UCSD-AML1 (cell line): ENCODE measurements at regions not wholly inside any gene's neighbourhood (a gene's known extent, or its start where the extent isn't known, plus 50 kb on each side); places are given as distances from the start of the nearest gene placed in this dataset.
"Not testable (repeated sequence)": the region's sequence is repeated elsewhere in the genome, so short reads cannot be mapped to it uniquely, and the experiment has no call there.

ENCODE experiments used
- DNase-seq: peaks from one replicate; lab custom pipeline; 2025; ENCODE audit not compliant: unreplicated experiment; lab: John Stamatoyannopoulos, UW

DNA sequence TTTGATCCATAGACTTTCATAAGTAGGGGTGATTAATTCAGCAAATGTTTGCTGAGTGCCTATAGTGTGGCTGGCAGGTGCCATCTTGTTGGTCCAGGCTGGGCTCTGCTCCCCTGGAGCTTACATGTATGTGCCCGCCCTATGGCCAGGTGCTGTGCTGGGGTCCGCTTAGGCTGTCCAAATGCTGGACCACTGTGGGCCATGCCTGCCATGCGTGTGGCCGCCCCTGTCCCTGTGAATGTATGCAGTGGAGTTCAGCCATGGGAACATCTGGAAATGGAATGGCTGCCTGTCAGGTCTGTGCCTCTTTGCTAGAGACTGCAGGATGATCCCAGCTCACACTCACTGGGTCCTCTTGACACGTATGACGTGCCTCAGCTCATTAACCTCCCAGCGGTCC, 594.6 kb downstream of the TBC1D22A start:
- DNase-seq: no peak

DNA sequence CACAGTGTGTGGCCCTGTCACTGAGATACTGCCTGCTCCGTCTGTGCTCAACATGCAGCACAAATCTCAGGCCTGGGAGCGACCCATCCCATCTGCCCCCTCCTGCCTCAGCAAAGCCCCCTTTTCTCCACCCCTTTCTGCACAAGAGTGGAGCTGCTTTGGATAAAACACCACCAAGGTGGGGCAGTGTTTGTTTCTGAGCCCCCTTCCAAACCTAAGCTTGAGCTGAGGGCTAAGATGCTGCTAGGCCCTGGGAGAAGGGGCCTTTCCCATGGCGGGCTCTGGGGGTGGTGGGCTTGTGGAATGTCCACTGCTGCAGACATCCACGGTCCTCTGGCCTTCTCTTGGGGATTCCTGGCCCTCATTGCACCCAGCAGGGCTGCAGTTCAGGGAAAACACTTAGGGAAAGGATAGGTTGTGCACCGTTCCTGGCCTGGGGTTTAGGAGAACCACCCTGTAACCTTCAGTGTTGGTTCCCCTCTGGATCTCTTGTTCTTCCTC, 594.1 kb downstream of the TBC1D22A start:
- no peak for DNase-seq

DNA sequence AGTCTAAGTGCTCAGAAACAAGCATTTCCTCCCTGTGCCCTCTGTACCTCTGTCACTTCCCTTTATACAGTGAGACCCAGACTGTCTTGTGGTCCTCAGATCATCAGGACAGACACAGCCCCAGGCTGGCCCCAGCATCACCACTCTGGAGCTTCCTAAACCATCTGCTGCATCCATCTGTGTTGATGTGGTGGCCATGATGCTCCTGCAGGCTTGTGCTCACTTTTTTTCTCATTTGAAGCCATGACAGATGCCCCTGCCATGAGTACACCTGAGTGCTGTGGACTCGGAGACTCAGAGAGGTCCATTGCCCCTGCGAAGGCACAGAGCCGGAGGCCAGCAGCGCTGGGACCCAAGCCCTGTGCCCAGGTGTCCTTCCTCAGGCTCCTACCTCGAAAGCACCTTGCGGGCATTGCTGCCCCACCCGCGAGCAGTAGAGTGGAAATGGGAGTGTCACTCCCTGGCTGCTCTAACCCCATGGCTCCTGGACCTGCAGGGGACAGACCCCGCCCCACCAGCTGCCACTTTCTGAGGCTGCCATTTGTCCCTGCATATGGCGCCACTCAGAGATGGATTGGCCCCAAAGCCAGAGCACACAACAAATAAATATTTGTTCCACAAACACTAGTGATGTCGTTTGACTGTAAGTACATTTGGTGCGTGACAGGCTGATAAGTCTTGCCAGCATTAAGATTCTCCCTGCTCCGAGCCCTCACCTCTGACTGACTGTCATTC, 593.5 kb downstream of the TBC1D22A start:
- DNase-seq: no peak

DNA sequence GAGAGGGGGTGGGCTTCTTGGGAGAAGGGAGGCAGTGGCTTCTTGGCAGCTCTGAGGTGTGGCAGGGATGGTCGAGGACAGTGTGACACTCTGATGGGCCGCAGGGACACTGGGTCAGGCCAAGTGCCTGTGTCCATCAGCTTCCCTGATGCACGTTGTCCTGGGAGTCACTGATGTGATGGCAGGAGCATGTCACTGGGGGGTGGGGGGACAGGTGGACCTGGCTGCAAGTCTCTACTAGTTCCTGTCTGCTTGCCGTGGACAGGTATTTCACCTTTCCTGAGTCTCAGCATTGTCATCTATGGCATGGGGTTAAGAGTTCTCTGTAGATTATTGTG, 592.9 kb downstream of the TBC1D22A start:
- no peak for DNase-seq

DNA sequence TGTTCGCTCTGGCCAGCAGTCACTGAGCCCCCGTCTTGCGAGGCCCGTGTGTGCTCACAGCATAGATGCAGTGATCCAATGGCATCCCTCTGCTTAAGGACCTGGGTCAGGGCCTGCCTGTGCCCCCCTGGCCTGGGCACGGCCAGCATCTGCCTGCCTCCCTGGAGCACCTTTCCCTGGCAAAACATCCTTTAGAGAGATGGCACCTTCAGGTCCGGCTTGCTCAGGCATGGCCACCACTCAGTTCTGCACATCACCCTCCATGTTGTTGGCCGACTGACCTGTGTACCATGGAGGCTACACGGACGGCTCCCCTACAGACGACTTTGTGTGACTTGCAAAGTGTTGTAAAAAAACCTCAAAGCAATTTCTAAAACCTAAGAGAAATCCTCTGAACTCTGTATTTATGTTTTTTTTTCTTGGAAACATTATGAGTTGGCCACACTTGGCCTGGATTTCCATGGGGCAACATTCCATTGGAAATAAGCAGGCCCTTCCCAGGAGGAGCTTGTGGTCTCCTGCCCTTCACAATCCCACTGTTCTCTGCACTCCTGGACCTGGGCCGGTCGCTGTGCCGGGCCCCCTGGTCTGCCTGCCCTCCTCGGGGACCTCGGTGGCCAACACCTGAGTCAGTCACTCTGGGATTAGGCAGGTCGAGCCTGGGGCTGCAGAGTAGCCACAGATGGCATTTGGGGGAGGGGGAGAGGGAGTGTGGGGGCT, 592.4 kb downstream of the TBC1D22A start:
- no peak for DNase-seq

DNA sequence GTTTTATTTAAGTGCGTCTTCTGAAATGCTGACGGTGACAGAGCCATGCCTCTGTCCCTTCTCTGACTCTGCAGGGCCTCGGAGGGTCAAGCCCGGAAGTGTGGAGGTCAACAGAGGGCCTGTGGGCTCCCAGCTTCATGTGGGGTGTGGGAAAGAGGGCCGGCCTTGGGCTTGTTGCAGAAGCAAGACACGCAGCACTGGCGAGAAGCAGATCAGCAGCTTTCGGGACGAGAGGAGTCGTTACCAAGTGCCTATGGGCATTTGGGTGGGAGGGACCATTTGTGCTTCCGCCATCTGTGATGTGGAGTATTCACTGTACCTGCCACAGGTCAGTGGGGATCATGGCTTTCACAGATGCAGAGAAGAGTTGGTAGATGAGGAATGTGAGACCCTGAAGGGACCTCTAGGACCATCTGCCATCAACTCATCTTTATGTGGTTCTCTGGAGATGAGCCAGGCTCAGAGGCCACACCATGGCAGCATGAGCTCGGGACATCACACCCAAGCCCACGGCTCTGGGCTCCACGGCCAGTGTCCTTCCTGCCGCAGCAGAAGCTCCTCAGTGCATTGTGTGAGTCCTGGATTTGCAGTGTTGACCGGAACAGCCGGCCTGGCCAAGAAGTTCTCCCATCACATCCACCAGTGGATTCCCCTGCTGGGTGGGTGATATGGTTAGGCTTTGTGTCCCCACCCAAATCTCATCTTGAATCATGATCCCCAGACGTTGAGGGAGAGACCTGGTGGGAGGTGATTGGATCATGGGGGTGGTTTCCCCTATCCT, 590.7 kb downstream of the TBC1D22A start:
- no peak for DNase-seq

DNA sequence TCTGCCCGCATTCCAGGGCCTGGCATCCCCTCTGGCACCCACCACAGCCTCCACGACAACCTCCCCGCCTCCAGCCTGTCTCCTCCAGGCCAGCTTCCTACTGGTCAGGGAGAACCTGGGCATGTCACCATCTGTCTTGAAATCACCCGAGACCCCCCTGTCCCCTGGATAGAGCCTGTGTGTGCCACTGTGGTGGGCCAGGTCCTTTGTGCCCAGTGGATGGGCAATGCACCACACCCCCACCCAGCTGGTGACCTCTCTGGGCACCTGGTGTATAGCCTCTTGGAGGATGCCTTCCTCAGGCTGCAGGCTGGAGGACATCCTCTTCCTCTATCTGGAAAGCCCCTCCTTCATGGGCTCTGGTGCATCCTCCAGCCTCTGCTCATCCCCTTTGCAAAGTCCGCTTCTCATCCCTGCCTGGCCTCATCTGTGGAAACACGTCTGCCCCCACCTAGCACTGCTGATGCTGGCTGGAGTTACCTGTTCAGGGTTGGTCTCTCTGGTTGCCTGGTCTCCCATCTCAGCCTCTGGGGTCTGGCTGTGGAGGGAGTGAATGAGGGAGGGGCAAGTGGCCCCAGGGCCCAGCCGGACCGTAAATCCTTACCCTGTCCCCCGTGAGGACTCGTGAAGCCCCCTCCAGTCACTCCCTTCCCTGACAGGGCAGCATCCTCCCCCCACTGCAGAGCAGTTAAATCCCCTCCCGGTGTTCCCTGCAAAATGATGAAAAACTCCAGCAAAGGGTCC, 589.6 kb downstream of the TBC1D22A start:
- no peak for DNase-seq

DNA sequence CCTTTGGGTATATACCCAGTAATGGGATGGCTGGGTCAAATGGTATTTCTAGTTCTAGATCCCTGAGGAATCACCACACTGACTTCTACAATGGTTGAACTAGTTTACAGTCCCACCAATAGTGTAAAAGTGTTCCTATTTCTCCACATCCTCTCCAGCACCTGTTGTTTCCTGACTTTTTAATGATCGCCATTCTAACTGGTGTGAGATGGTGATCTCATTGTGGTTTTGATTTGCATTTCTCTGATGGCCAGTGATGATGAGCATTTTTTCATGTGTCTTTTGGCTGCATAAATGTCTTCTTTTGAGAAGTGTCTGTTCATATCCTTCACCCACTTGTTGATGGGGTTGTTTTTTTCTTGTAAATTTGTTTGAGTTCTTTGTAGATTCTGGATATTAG, 583.8 kb downstream of the TBC1D22A start:
- DNase-seq: not testable (repeated sequence)

DNA sequence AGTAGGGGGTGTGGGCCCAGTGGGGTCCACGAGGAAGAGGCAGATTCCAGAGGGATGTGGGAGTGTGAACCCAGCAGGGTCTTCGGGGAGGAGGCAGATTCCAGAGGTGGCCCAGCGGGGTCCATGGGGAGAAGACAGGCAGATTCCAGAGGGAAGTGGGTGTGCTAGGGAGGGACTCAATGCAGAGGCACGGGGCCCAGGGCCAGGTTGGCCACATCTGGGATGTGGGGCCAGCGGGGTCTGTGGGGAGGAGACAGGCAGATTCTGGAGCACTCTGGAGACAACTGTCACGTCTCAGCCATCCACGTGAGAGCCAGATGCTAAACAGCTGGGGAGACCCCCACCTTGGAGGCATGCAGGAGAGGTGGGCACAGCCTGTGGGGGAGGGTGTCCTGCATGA, 582.6 kb downstream of the TBC1D22A start:
- DNase-seq: no peak

DNA sequence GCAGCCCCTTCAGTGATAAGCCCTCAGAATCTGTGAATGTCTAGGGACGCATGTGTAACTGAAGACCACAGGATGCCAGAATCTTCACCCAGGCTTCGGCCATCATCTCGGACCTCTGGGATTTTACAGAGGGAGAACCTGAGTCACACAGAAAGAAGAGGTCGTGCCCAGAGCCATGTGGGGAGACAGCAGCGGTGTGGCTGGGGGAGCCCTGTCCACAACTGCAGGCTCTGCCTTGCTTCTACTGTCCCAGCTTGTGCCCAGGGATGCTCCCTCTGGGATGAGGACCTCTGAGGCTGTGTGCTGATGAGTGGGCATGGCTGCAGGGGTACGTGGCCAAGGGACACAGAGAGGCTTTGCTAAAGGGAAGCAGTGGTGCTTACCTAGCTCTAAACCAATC, 582.0 kb downstream of the TBC1D22A start:
- no peak for DNase-seq

DNA sequence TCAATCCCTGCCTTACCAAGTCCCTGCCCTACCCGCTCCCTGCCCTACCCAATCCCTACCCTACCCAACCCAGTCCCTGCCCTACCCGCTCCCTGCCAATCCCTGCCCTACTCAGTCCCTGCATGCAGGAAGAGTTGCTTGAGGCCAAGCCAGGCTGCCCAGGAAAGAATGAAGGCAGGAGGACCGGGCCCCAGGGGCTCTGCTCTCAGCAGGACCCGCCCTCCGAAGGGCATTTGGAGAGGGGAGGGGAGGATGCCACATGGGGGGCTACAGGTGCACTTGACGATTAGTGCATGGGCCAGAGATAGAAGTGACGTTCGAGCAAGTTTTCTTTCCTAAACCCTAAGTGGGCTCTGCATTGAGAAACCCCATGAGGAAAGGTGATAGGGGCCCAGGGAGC, 581.2 kb downstream of the TBC1D22A start:
- no peak for DNase-seq

DNA sequence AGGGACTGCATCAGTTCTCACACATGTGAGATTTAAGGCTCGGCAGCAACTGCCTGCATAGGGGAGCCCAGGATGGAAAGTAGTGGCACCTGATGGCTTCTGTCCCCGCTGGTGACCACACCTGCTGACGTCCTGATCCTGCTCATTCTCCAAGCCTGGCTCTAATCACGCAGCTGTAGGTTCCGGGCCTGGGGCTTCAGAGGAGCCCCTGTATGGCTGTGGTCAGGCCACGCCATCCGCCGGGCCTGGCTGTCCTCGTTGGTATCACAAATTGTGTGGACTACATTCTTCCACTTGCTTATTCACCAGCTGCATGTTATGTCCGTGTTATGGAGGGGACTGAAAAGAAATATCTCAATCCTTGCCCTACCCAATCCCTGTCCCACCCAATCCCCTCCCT, 580.0 kb downstream of the TBC1D22A start:
- DNase-seq: no peak

DNA sequence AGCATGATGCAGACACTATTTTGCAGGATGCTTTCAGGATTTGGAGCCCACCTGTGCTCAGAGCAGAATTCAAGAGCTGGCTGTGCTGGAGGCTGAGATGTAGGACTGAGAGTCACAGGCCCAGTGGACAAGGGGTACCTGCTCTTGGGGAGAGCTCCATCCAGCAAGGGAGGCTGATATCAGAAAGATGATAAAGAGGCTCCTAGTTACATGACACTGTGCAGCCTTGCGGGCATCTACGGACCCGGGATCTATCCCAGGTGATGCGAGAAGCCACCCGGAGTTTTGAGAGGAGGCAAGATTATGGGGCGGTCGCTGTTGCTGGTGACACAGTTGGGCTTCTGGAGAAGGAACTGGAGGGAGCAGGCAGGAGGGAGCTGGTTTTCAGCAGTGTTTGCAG, 579.0 kb downstream of the TBC1D22A start:
- no peak for DNase-seq

DNA sequence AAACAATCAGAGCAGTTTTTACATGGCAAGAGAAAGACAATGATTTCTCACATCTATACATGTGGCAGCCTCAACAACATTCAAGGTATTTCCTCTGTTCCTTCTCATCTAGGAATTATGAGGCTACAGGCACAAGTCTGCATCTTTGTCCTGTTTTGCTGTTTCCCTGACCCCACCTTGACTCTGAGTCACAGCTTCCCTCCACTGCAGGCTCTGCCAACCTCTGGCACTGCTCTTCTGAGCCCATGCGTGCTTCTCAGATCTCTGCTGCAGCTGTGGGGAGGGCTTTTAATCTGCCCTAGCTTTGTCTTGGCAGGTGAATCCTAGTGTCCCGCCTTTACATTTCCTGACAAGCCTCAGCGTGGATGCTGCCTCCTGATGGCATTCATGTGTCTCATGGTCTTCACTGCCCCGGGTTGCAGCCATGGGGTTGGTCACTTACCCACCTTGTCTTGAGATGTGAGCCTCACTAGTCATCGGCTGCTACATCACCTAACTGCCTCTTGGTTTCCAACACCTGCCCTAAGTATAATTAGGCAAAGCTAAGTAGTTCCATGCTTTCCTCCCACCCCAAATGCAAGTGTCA, 578.5 kb downstream of the TBC1D22A start:
- no peak for DNase-seq

DNA sequence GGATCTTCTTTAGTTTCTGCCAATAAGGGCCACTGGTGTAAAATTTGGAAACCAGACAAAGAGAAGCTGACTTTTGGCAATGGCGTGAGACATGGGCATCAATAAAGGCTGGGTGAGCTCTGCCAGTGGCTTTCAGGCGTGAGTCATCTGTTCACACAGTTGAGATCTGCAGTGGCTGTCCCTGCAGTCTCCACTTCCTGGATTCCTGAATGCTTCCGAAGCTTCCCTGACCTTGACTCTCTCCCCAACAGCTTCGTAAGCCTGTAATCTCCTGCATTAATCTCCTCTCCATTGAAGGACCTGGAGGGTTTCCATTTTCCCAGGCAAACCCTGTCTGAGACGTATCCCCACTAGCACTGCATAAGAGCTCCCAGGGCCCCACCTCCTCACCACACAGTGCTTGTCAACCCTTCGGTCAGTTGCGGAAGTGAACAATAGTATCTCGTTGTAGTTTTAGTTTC, 574.7 kb downstream of the TBC1D22A start:
- peak; percentile 29 for DNase-seq

DNA sequence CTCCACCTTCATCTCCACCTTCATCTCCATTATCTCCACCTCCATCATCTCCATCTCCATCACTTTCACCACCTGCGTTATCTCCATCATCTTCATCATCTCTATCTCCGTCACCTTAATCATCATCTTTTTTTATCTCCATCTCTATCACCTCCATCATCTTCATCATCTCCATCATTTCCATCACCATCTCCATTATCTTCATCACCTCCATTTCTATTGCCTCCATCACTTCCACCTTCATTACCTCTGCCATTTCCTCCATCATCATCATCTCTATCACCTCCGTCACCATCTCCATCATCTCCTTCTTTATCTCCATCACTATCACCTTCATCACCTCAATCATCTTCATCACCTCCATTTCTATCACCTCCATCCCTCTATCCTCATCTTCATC, 573.5 kb downstream of the TBC1D22A start:
- DNase-seq: no peak

DNA sequence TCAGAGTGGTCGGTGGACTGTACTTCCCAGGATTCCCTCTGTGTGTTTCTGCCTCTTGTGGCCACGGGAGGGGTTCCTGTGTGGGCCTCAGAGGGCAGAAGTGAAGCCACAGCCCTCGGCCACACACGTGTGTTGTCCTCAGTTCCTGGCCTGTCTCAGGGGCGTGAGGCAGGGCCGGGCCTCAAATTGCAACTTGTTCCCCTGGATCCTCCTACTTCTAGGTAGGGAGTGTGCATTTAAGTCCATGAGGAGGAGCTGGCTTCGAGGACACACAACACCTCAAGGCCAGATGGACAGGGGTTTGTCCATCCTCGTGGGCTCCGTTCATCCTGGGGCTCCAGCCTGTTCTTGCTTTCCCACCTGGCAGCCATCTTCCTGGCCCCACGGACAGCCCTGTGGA, 573.0 kb downstream of the TBC1D22A start:
- DNase-seq: no peak

DNA sequence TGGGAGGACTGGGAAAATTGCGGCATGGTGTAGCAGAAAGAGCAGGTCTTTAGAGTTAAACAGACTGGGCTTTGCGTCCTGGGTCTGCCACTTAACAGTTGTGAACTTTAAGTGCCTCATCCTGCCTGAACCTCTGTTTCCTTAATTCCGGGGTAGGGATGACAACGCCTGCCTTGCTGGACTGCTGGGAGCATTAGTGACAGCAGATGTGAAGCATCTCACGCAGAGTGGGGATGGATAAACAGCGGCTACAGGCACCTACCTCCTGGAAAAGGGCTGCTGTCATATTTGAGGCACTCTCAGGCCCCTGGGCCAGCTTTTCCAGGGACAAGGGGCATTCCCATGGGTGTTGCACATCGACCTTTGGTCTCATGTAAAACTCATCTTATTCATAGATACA, 572.2 kb downstream of the TBC1D22A start:
- DNase-seq: no peak

DNA sequence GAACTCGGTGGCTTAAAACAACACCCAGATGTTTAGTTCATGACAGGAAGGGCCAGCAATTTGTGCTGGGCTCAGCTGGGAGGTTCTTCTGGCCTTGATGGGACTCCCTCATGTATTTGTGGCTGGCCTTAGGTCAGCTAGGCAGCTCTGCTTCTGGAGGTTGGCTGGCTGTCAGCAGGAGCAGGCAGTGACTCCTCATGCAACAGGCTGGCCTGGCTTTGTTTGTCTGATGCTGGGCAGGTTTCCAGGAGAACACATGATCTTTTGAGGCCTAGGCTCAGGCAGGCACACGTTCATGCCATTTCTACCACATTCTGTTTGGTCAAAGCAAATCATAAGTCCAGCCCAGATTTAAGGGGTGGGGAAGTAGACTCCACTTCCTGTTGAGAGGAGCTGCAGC, 571.2 kb downstream of the TBC1D22A start:
- DNase-seq: no peak

DNA sequence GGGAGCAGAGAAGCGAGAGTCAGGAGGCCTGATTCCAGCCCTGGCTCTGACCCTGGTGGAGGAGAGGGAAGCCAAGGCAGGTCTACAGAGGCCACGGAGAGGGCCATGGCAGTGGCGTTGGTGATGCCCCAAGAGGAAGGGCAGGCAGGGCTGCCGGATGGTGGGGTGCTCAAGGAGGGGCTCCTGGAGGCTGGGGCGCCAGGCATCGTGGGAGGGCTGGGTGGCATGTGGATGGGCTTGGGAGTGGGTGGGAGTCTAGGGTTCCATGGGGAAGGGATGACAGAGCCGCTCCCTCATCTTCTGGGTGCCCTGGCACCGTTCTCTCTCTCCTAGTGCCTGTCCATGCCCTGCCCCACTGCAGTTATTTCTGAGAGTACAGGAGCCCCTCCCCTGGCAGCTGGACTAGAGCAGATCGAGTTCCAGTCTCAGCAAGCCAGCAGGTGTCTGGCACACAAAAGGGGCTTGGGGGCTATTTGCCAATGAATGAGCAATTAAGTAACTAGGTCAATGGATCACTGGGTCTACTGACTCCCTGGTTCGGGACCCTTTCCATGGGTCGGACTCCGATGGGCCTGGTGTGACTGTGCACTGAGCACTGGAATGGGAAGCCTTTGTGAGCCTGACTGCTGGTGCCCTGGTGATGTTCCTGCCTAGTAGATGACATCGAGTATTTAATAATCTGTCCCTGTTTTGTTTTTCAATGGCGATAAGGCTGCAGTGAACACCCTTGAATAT, 570.0 kb downstream of the TBC1D22A start:
- no peak for DNase-seq
